RWPE2 (cell line): ENCODE measurements at regions not wholly inside any gene's neighbourhood (a gene's known extent, or its start where the extent isn't known, plus 50 kb on each side); places are given as distances from the start of the nearest gene placed in this dataset.

ENCODE experiments used
- ATAC-seq: fragments of 200-7000 bp; cut with Tn5 transposase; 3 replicates; pipeline ENCODE4 v1.9.1; 2021; ENCODE audit warnings: low read depth
- DNase-seq: peaks from one replicate; pipeline ENCODE4 v3.0.0-alpha.2; 2020; ENCODE audit warnings: low spot score
- H3K27ac ChIP-seq: fragments of 450-650 bp; 2 replicates; pipeline ENCODE4 v1.5.1; 2017; ENCODE audit warnings: mild to moderate bottlenecking; ENCODE audit not compliant: poor library complexity, severe bottlenecking
- H3K27me3 ChIP-seq: fragments of 250-450 bp; sonication (Bioruptor Pico); 2 replicates; pipeline ENCODE4 v1.5.1; 2021; ENCODE audit warnings: mild to moderate bottlenecking, moderate library complexity; ENCODE audit not compliant: insufficient read depth, poor library complexity, severe bottlenecking
- H3K36me3 ChIP-seq: fragments of 250-450 bp; sonication (Bioruptor Pico); 2 replicates; pipeline ENCODE4 v1.5.1; 2020; ENCODE audit warnings: low read depth, mild to moderate bottlenecking, moderate library complexity
- H3K4me1 ChIP-seq: fragments of 250-450 bp; sonication (Bioruptor Pico); 2 replicates; pipeline ENCODE4 v1.5.1; 2021; ENCODE audit warnings: mild to moderate bottlenecking, moderate library complexity; ENCODE audit not compliant: insufficient read depth, poor library complexity, severe bottlenecking
- H3K4me3 ChIP-seq: fragments of 250-450 bp; sonication (Bioruptor Pico); 2 replicates; pipeline ENCODE4 v1.5.1; 2021; ENCODE audit warnings: mild to moderate bottlenecking, moderate library complexity; ENCODE audit not compliant: severe bottlenecking
- H3K9me3 ChIP-seq: fragments of 250-450 bp; sonication (Bioruptor Pico); 2 replicates; pipeline ENCODE4 v1.5.1; 2021; ENCODE audit warnings: mild to moderate bottlenecking, moderate library complexity; ENCODE audit not compliant: severe bottlenecking
- CTCF ChIP-seq: fragments of 450-650 bp; IDR thresholded peaks from one replicate; pipeline ENCODE4 v1.5.1; 2017; ENCODE audit warnings: mild to moderate bottlenecking, moderate library complexity; ENCODE audit not compliant: poor library complexity, severe bottlenecking

DNA sequence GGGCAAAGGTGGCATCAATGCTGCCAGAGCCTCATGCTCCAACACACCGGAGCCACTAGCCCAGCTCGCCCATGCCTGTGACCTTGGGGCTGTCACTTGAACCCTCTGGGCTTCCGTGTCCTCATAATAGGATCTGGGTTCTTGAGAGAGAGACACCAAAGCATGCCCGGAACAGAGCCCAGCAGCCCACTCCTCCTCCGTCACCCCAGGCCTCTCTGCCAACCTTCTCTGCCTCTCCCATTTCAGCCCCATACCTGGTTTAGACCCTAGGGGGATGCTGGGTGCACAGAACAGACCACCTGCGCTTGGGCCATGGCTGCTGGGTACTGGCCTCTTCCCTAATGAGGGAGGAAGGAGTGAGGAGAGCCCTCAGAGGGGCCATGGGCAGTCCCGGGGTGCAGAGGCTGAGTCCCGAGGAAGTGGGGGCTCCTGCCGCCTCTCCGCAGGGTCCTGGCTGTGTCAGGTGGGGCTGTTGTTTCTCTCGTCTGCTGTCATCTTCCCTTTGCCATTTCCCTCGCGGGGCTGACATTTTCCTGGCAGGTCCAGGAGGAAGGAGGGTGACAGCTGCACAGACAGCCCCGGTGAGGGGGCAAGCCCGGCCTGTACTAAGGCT lies 172.4 kb upstream of the RTL1 start:
- ATAC-seq, result no peak
- H3K4me3 ChIP-seq, result no peak overlapping the region
- no peaks in the 10 kb centered on the region for H3K36me3 ChIP-seq
- peaks cover 10% of the 10 kb centered on the region for H3K4me1 ChIP-seq
- DNase-seq, result peak; percentile 47
- no peaks in the 10 kb centered on the region for H3K9me3 ChIP-seq
- H3K27ac ChIP-seq, result no peak overlapping the region
- TF ChIP-seq CTCF, result no peak
- peaks cover 3% of the 10 kb centered on the region for H3K27me3 ChIP-seq

DNA sequence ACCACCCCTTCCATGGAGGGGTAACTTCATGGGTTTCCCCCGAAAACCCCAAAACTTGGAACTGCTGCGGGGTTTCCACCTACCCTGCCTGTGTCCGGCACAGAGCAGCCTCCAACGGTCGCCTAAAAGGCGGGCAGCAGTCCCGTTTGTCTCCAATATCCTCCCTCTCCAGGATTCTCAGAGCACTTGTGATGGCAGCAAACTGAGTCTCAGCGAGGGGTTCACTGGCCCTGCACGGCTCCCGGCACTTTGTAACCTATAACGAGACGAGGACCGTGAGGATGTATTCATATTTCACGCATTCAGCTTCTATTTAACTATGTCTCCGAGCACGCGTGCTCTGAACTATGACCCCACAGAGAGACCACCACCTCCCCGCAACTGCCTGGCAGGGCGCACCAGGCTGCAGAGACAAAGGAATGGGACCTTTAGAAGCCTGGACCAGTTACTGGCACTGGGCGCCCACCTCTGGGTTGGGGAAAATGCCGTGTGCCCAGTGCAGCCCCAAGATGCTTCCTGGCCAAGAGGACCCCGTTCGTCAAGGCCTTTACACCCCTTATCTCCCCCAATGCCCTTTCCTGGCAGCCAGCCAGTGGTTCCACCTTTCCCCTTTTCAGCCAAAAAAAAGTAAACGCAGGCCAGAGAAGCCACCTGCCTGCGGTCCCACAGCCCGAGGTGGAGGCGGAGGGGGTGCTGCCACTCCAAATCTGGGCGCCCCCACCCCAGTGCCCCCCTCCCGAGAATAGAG lies 173.1 kb upstream of the RTL1 start:
- Histone ChIP-seq H3K4me3 (no peak overlapping the region), H3K9me3 (no peaks in the 10 kb centered on the region), H3K27ac (no peak overlapping the region), H3K27me3 (peaks cover 3% of the 10 kb centered on the region), H3K4me1 (peaks cover 10% of the 10 kb centered on the region), H3K36me3 (no peaks in the 10 kb centered on the region)
- DNase-seq (peak; percentile 49), ATAC-seq (no peak)
- TF ChIP-seq CTCF, result no peak

DNA sequence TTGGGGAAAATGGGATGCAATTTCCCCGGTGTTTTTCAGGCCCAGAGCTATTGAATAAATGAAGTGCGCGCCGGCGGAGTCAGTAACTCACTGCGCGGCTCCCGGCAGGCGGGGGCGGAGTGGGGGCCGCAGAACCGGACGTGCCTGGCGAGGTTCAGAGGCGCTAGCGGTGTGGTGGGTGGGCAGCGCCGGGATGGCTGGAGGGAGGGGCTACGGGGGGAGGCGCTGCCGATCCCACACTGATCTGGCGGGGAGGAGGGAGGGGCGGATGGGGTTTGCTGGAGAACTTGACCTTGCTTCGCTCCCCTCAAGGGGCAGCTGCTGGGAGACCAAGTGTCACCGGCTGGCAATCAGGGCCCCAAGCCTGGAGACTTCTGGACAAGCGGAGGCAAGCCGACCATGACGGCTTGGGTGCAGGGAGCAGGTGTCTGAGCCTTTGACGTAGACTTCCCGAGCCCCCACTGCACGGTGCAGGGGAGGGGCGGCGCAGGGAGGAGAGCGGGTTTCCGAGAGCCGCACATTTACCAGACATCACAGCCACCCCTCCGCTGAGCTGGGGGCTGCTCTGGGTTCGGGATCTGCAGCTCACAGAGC lies 174.1 kb upstream of the RTL1 start:
- TF ChIP-seq CTCF, result no peak
- Histone ChIP-seq H3K27ac (no peak overlapping the region), H3K36me3 (no peaks in the 10 kb centered on the region), H3K4me1 (peaks cover 10% of the 10 kb centered on the region), H3K9me3 (no peaks in the 10 kb centered on the region), H3K4me3 (no peak overlapping the region), H3K27me3 (peaks cover 3% of the 10 kb centered on the region)
- ATAC-seq, result no peak
- DNase-seq, result peak; percentile 63

- DNase-seq (no peak), ATAC-seq (no peak)
- no peaks in the 10 kb centered on the region for H3K9me3 ChIP-seq
- H3K4me1 ChIP-seq, result peaks cover 5% of the 10 kb centered on the region
- TF ChIP-seq CTCF, result no peak
- H3K27me3 ChIP-seq, result peaks cover 3% of the 10 kb centered on the region
- no peaks in the 10 kb centered on the region for H3K36me3 ChIP-seq
- no peak overlapping the region for H3K4me3 ChIP-seq
- no peak overlapping the region for H3K27ac ChIP-seq
Measured at GRCh38 chr14:101078170-101078891, 174.8 kb upstream of the RTL1 start.
